Sciatic nerve (tissue), 2 donors: ENCODE measurements at regions not wholly inside any gene's neighbourhood (a gene's known extent, or its start where the extent isn't known, plus 50 kb on each side); places are given as distances from the start of the nearest gene placed in this dataset.
"Not testable (repeated sequence)": the region's sequence is repeated elsewhere in the genome, so short reads cannot be mapped to it uniquely, and the experiment has no call there.

Experiments
- ATAC-seq: fragments of 200-7000 bp; cut with Tn5 transposase; one replicate; pipeline ENCODE4 v1.9.1; 2020; ENCODE audit warnings: mild to moderate bottlenecking, moderate library complexity
- DNase-seq: peaks from one replicate; pipeline ENCODE4 v3.0.0-alpha.2; 2020; ENCODE audit warnings: low spot score
- intact Hi-C: fragments of 100-400 bp; cut with DNase I; formaldehyde crosslinking; loops from one replicate; pipeline ENCODE4 v1.14.2; 2022
- donor health status: DM: no; HTN: no; CAD: no.
- donor health status: DM: no; HTN: no; CAD: no.

GRCh38 chr13:69020120-69020519 lies 1087.5 kb upstream of the ATXN8OS start:
- ATAC-seq: no peak
- intact Hi-C loops: no loop called here
- DNase-seq: no peak

DNA sequence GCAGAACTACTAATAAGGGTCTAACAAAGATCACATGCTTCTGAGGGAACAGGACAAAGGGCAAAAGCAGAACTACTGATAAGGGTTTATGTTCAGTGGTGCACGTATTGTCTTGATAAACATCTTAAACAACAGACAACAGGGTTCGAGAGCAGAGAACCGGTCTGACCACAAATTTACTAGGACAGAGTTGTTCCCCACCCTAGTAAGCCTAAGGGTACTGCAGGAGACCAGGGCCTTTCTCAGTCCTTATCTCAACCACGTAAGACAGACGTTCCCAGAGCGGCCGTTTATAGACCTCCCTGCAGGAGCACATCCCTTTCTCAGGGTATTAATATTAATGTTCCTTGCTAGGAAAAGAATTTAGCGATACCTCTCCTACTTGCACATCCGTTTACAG lies 1089.5 kb upstream of the ATXN8OS start:
- DNase-seq, ATAC-seq, intact Hi-C loops: not testable (repeated sequence)

- no peak for ATAC-seq
- no peak for DNase-seq
- intact Hi-C loops: no loop called here
Observed at GRCh38 chr13:69010789-69011188, 1096.8 kb upstream of the ATXN8OS start.

- DNase-seq: no peak
- intact Hi-C loops: no loop called here
Observed at GRCh38 chr13:69008499-69008898, 1099.1 kb upstream of the ATXN8OS start.

DNA sequence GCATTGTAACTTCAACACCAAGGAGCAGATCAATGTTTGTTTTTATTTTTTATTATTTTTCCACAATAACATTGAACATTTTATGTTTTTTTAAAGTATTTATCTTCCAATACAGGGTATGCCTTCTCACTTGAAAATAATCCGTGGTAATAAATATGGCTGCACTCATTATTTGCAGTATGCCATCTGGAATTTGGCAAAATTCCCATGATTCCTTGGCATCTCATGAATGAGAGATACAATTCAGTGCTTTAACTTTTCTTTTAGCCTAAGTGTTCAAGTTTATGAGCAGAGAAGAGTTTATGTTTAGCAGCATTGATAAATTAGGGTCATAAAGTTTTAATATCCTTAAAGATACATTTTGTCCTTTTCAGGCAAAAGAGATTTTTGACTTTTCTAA lies 1109.6 kb upstream of the ATXN8OS start:
- intact Hi-C loops: no loop called here
- DNase-seq (no peak), ATAC-seq (no peak)

More at GRCh38 chr13:69008499-69008898, 1099.1 kb upstream of the ATXN8OS start:
- ATAC-seq: no peak

DNA sequence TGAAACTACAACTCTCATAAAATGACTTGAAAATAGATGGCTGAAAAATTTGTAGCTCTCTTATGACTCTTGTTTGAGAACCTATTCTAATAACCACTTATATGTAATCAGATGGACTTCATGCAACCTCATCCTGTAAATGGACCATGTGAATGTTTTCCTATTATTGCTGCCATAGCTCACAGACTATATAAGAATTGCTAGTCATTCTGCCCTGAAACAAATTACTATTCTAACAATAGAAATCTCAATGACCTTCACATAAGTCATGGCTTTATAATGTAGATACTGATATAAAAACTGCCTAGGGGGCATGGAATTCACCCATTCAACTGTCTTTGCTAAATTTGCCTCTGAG lies 1111.0 kb upstream of the ATXN8OS start:
- DNase-seq: no peak
- intact Hi-C loops: no loop called here
- no peak for ATAC-seq

DNA sequence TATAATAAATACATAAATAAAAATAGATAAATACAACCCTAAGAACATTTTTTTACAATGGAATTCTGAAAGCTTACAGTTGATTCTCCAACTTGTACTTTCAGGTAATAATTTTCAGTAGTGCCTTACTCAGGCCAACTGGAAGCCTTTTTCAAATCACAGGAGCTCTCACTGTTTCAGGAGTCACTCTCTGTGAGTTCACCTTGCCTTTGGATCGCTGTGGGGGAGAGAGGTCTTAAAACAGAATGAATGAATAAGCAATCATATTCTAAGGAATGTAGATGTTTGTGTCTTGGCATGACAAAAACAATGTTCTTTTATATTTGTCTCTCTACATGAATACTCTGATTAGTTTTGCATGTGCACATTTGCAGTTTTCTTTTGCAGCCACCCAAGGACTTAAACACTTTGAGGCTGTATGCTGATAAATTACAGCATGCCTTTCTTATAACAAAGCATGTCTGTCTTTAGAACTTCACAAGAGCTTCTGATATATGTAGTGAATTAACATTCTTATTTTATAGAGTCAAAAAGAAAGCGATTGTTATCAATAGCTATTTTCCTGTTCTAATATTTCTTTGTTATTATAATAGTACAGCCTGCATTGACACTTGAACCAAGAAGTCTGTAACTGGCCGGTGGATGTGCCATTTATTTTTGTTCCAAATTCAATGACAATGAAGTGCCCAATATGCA lies 1111.5 kb upstream of the ATXN8OS start:
- ATAC-seq: no peak
- intact Hi-C loops: no loop called here

GRCh38 chr13:68993154-68993553 lies 1114.5 kb upstream of the ATXN8OS start:
- no peak for DNase-seq
- ATAC-seq: no peak
- intact Hi-C loops: no loop called here

More for the DNA sequence above, 1111.5 kb upstream of the ATXN8OS start:
- DNase-seq: no peak

DNA sequence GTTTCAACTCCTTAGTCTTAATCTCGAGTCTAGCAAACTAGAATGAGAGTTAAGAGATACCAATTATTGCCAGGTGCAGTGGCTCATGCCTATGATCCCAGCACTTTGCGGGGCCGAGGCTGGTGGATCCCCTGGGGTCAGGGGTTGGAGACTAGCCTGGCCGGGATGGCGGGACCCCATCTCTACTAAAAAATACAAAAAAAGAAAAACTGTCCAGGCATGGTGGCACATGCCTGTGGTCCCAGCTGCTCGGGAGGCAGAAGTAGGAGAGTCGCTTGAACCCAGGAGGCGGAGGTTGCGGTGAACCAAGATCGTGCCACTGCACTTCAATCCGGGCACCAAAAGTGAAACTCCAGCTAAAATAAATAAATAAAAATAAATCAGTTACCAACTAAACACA lies 1119.5 kb upstream of the ATXN8OS start:
- DNase-seq: no peak
- ATAC-seq: no peak
- intact Hi-C loops: no loop called here

GRCh38 chr13:68987585-68987984 lies 1120.0 kb upstream of the ATXN8OS start:
- no peak for DNase-seq
- intact Hi-C loops: no loop called here
- ATAC-seq: no peak

DNA sequence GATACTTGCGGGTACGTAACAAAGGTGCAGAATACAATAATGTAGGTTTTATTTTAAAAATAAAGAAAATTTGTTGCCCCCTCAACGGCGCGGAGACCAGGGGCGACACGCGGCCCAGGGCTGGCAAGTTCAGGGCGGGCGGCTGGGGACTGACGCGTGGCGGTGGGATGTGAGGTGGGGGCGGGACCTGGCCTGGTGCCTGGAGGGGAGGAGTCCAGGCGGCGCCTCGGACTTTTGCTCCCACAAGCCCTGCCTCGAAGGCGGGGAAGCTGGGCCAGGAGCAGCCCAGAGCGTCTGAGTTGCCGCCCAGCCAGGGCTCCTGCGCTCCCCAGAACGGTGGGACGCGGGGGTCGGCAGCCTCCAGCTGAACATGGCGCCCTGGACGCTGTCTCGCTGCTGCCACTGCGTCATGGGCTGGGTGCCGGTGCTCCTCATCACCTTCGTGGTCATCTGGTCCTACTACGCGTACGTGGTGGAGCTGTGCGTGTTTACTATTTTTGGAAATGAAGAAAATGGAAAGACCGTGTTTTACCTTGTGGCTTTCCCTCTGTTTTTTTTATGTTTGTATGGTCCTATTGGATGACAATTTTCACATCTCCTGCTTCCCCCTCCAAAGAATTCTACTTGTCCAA lies 1122.8 kb upstream of the ATXN8OS start:
- ATAC-seq: no peak
- intact Hi-C loops: no loop called here
- no peak for DNase-seq

DNA sequence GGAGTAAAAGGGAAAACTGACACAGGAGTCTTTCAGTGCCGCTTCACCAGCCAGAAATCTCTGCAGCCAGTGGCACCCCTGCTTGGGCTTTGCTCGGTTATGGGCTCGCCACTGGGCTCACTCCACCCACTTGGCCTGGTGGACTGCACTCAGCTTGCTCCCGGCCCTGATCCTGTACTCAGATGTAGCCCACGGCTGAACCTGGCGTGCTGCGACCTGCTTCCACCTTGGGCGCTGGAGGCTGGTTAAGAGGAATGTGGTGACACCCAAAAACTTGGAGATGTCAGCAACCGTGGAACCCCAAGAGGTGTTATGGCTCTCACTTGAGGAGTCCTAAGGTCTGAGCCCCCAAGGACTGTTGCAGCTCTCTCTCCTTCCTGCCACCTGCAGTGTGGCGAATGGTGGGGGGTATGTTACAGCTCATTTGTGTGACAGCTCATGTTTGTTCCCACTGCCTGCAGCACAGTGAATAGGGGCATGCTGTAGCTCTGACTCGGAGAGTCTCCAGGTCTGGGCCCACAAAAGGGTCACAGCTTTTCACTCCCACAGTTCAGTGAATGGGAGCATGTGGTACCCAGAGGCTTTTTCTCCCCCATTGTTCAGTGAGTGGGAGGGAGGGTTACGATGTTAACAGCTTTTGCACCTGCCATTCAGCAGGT lies 1124.5 kb upstream of the ATXN8OS start:
- no peak for ATAC-seq
- DNase-seq: no peak
- intact Hi-C loops: no loop called here

- ATAC-seq (no peak), DNase-seq (no peak)
- intact Hi-C loops: no loop called here
Observed at GRCh38 chr13:68976287-68976686, 1131.3 kb upstream of the ATXN8OS start.

GRCh38 chr13:68970532-68970931 lies 1137.1 kb upstream of the ATXN8OS start:
- intact Hi-C loops: no loop called here

DNA sequence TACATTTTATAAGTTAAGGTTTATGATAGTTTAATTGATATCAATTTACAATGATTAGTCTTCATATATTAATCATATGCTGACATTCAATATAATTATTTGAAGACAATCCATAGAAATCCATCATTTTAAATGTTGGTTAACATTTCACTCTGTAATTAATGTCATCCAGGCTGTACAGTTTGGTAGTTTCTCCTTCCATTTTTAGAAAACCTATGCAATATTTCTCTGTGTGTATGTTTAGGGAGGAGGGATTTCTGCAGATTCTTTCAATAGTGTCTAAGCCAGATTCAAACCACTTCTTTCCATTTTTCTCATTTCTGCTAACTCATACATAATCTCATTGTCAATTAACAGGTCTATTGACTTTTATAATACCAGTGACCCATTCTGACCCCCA lies 1159.0 kb upstream of the ATXN8OS start:
- intact Hi-C loops: no loop called here
- DNase-seq (no peak), ATAC-seq (no peak)

More at GRCh38 chr13:68970532-68970931, 1137.1 kb upstream of the ATXN8OS start:
- ATAC-seq (no peak), DNase-seq (no peak)

GRCh38 chr13:68944272-68944671 lies 1163.4 kb upstream of the ATXN8OS start:
- DNase-seq (no peak), ATAC-seq (no peak)
- intact Hi-C loops: no loop called here

DNA sequence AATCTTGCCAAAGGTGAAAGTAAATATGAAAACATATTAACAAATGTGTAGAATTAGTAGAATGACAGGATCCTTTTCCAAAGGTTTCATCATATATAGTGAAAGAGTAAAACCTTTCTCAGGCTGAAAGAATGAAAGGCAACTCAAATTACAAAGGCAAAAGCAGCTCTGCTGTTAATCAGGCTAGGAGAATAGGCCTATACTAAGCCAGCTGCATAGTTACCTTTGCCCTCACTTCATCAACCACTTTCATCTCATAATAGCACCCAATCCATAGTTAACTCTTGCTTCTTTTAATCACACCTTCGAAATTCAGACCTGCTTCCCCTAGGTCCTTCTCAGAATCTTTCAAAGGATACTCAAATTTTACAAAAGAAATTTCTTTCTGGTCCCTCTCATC lies 1167.6 kb upstream of the ATXN8OS start:
- ATAC-seq (no peak), DNase-seq (no peak)
- intact Hi-C loops: no loop called here

- DNase-seq (no peak), ATAC-seq (no peak)
- intact Hi-C loops: no loop called here
Observed at GRCh38 chr13:68938639-68939038, 1169.0 kb upstream of the ATXN8OS start.

GRCh38 chr13:68929075-68929745 lies 1178.4 kb upstream of the ATXN8OS start:
- no peak for ATAC-seq
- intact Hi-C loops: no loop called here

More at GRCh38 chr13:68929075-68929745, 1178.4 kb upstream of the ATXN8OS start:
- no peak for DNase-seq
